ENCODE measurements at regions not wholly inside any gene's neighbourhood (a gene's known extent, or its start where the extent isn't known, plus 50 kb on each side); places are given as distances from the start of the nearest gene placed in this dataset.

GRCh38 chr5:13325765-13326164 is 618.7 kb downstream of the DNAH5 start:
- Histone ChIP-seq H2AFZ (ENCODE audit: low read length) (no peak overlapping the region), H3K18ac (ENCODE audit: insufficient read length, low read depth, low read length) (no peak overlapping the region), H4K5ac (ENCODE audit: insufficient read length, low read depth, low read length) (no peak overlapping the region), H4K20me1 (ENCODE audit: control insufficient read depth, insufficient read depth, insufficient read length) (no peaks in the 10 kb centered on the region), H3K56ac (ENCODE audit: insufficient read length, low read depth, low read length) (no peak overlapping the region), H2BK20ac (ENCODE audit: low read depth, low read length, poor library complexity, severe bottlenecking) (no peak overlapping the region), H2BK15ac (ENCODE audit: low read depth, low read length) (no peak overlapping the region), H3K14ac (ENCODE audit: insufficient read depth, low read length) (no peak overlapping the region), H2BK12ac (ENCODE audit: insufficient read length, low read depth, low read length) (no peak overlapping the region), H3K79me1 (ENCODE audit: insufficient read depth, low read depth, low read length, poor library complexity, severe bottlenecking) (no peaks in the 10 kb centered on the region), H3K79me2 (ENCODE audit: insufficient read depth, low read length) (no peaks in the 10 kb centered on the region), H2BK5ac (ENCODE audit: insufficient read length, low read length) (no peak overlapping the region), H3K9me3 (ENCODE audit: control insufficient read depth, low read depth, low read length) (no peaks in the 10 kb centered on the region), H3K27ac (ENCODE audit: insufficient read length, low read depth, low read length) (no peak overlapping the region), H3K27me3 (ENCODE audit: insufficient read depth, low read length) (no peaks in the 10 kb centered on the region), H3T11ph (ENCODE audit: low read length) (no peak overlapping the region), H2AK5ac (ENCODE audit: insufficient read length, low read length) (no peak overlapping the region), H3K4me1 (ENCODE audit: insufficient read depth, low read length) (no peaks in the 10 kb centered on the region), H4K91ac (ENCODE audit: insufficient read length, low read depth, low read length) (no peak overlapping the region), H4K8ac (replicated peaks; ENCODE audit: insufficient read length, low read depth, low read length) (no peak overlapping the region), H3K23ac (ENCODE audit: insufficient read length, low read depth, low read length) (no peak overlapping the region), H2BK120ac (ENCODE audit: low read depth, low read length, poor library complexity, severe bottlenecking) (no peak overlapping the region), H3K23me2 (ENCODE audit: insufficient read length, low read depth, low read length, poor library complexity, severe bottlenecking) (no peaks in the 10 kb centered on the region), H3K9ac (ENCODE audit: extremely low read depth, insufficient read length, low read length) (no peak overlapping the region), H3K4me2 (ENCODE audit: insufficient read depth, insufficient read length, low read length) (no peak overlapping the region), H3K4ac (ENCODE audit: low read depth, low read length) (no peak overlapping the region)
- H3K9me3 Mint-ChIP-seq = no peaks in the 10 kb centered on the region; a peak in 1 of 5 replicates
- no peak overlapping the region for H3K27ac Mint-ChIP-seq
- TF ChIP-seq CTCF (conservative IDR thresholded peaks at IDR 0.05) = no peak
- no peak overlapping the region for H3K4me3 Mint-ChIP-seq
- DNase-seq = no peak
- H3K36me3 Mint-ChIP-seq (ENCODE audit: insufficient read depth in 1 of 3, low read depth in 3 of 3) = no peaks in the 10 kb centered on the region
- no peaks in the 10 kb centered on the region for H3K27me3 Mint-ChIP-seq (ENCODE audit: low read depth)
- H3K4me1 Mint-ChIP-seq = peaks cover 3% of the 10 kb centered on the region in 2 experiments; a peak in 3 of 4 replicates
- no CpG with 5 or more reads among the region's 1 CpG for WGBS (ENCODE audit: extremely low coverage, insufficient read length, low lambda C conversion rate)
